B cell (primary cell): ENCODE measurements at regions not wholly inside any gene's neighbourhood (a gene's known extent, or its start where the extent isn't known, plus 50 kb on each side); places are given as distances from the start of the nearest gene placed in this dataset.
"Not testable (repeated sequence)": the region's sequence is repeated elsewhere in the genome, so short reads cannot be mapped to it uniquely, and the experiment has no call there.

ENCODE experiments used
- CTCF ChIP-seq: fragments of 200-600 bp; IDR thresholded peaks from one replicate; pipeline ENCODE4 v1.8.0; 2022; ENCODE audit warnings: antibody characterized with exemption, mild to moderate bottlenecking
- EZH2 ChIP-seq: IDR thresholded peaks from 2 replicates; pipeline ENCODE4 v1.6.1; 2012; ENCODE audit warnings: borderline replicate concordance, low read depth, mild to moderate bottlenecking, moderate library complexity, low read length; ENCODE audit not compliant: insufficient read depth, poor library complexity, severe bottlenecking

- TF ChIP-seq CTCF, EZH2: not testable (repeated sequence)
Measured at GRCh38 chr10:15972736-15973135, 112.4 kb upstream of the MINDY3 start.
